Body of pancreas (tissue), 4 donors: ENCODE measurements at regions not wholly inside any gene's neighbourhood (a gene's known extent, or its start where the extent isn't known, plus 50 kb on each side); places are given as distances from the start of the nearest gene placed in this dataset.

Experiments
- CTCF ChIP-seq, 7 experiments: fragments of 450-650 bp in 4 of 7; fragments of 200-600 bp in 3 of 7; sonication (generic) in 3 of 7; IDR thresholded peaks; one replicate each; pipeline ENCODE4 v1.5.1; 2016 to 2019; ENCODE audit warnings: antibody characterized with exemption in 7 of 7
- POLR2A ChIP-seq, 3 donors: fragments of 450-650 bp; IDR thresholded peaks; one replicate each; pipeline ENCODE4 v1.6.1; 2016; ENCODE audit warnings: antibody characterized with exemption in 3 of 3, mild to moderate bottlenecking in 2 of 3

- no peak for TF ChIP-seq POLR2A (IDR thresholded peaks at IDR 0.05)
- no peak for TF ChIP-seq CTCF (IDR thresholded peaks at IDR 0.05)
Measured at GRCh38 chr3:40681658-40682055, 156.9 kb downstream of the ZNF621 start.
